ENCODE measurements at regions not wholly inside any gene's neighbourhood (a gene's known extent, or its start where the extent isn't known, plus 50 kb on each side); places are given as distances from the start of the nearest gene placed in this dataset.

GRCh38 chr22:22420580-22420979, 88.0 kb downstream of the ZNF280B start:
- DNase-seq (ENCODE audit: low read depth), result no peak

- DNase-seq (ENCODE audit: low read depth), result no peak
Observed at GRCh38 chr22:22421392-22421791, 87.2 kb downstream of the ZNF280B start.

- peak; percentile 41 for DNase-seq (ENCODE audit: low read depth)
Observed at GRCh38 chr22:22422629-22423112, 85.9 kb downstream of the ZNF280B start.

GRCh38 chr22:22423681-22424080, 84.9 kb downstream of the ZNF280B start:
- DNase-seq (ENCODE audit: low read depth), result no peak

GRCh38 chr22:22424210-22424800, 84.2 kb downstream of the ZNF280B start:
- no peak for DNase-seq (ENCODE audit: low read depth)

- no peak for DNase-seq (ENCODE audit: low read depth)
Observed at GRCh38 chr22:22424956-22425355, 83.6 kb downstream of the ZNF280B start.

- no peak for DNase-seq (ENCODE audit: low read depth)
Observed at GRCh38 chr22:22425356-22425755, 83.2 kb downstream of the ZNF280B start.

- DNase-seq (ENCODE audit: low read depth), result no peak
Observed at GRCh38 chr22:22425783-22426624, 82.5 kb downstream of the ZNF280B start.

GRCh38 chr22:22427542-22428065, 80.9 kb downstream of the ZNF280B start:
- DNase-seq (ENCODE audit: low read depth), result no peak

- DNase-seq (ENCODE audit: low read depth), result no peak
Observed at GRCh38 chr22:22428222-22429098, 80.1 kb downstream of the ZNF280B start.

GRCh38 chr22:22429369-22430108, 79.0 kb downstream of the ZNF280B start:
- DNase-seq (ENCODE audit: low read depth), result no peak

GRCh38 chr22:22430111-22430820, 78.3 kb downstream of the ZNF280B start:
- DNase-seq (ENCODE audit: low read depth), result no peak

- peak; percentile 42 for DNase-seq (ENCODE audit: low read depth)
Observed at GRCh38 chr22:22431271-22432220, 77.0 kb downstream of the ZNF280B start.

- DNase-seq (ENCODE audit: low read depth), result no peak
Observed at GRCh38 chr22:22432479-22432878, 76.1 kb downstream of the ZNF280B start.

- no peak for DNase-seq (ENCODE audit: low read depth)
Observed at GRCh38 chr22:22432937-22433336, 75.6 kb downstream of the ZNF280B start.

- no peak for DNase-seq (ENCODE audit: low read depth)
Observed at GRCh38 chr22:22433770-22434169, 74.8 kb downstream of the ZNF280B start.
